Jurkat, Clone E6-1 (cell line): ENCODE measurements at regions not wholly inside any gene's neighbourhood (a gene's known extent, or its start where the extent isn't known, plus 50 kb on each side); places are given as distances from the start of the nearest gene placed in this dataset.
A peak's percentile ranks its signal among the peaks of the same experiment; 100 is the strongest.

Experiments used
- DNase-seq: peaks from one replicate; pipeline ENCODE4 v3.0.0-alpha.2; 2011; ENCODE audit warnings: low read depth, low spot score
- H3K4me3 ChIP-seq: 2 replicates; pipeline ENCODE4 v1.5.1; 2011; ENCODE audit warnings: mild to moderate bottlenecking, low read length, control low read depth, moderate library complexity

GRCh38 chr5:4642525-4642924, 497.6 kb upstream of the ADAMTS16 start:
- H3K4me3 ChIP-seq = no peak overlapping the region
- no peak for DNase-seq

GRCh38 chr5:4643190-4643589, 496.9 kb upstream of the ADAMTS16 start:
- DNase-seq = no peak
- no peak overlapping the region for H3K4me3 ChIP-seq

- H3K4me3 ChIP-seq = no peak overlapping the region
- DNase-seq = no peak
Observed at GRCh38 chr5:4643960-4644359, 496.2 kb upstream of the ADAMTS16 start.

- DNase-seq = no peak
Observed at GRCh38 chr5:4646715-4647375, 493.3 kb upstream of the ADAMTS16 start.

DNA sequence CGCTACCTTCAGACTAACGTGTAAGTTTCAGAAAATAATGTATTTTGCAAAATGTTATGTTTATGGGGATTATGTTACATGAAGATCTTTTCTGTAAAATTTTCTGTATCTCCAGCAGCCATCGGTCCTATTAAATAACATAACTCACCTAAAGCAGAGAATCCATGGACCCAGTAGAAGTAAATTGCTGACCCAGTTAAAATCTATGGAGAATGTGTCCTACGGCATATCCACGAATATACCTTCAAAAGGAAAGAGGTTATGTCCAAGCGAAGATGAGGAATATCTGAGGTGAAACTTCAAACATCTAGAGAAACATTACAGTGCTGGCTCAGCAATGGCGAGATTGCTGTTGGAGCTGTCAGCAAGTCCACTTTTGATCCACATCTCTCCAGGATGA, 492.2 kb upstream of the ADAMTS16 start:
- no peak for DNase-seq
- no peak overlapping the region for H3K4me3 ChIP-seq

More at GRCh38 chr5:4646715-4647375, 493.3 kb upstream of the ADAMTS16 start:
- H3K4me3 ChIP-seq = no peak overlapping the region

GRCh38 chr5:4651806-4652565, 488.1 kb upstream of the ADAMTS16 start:
- H3K4me3 ChIP-seq = no peak overlapping the region
- no peak for DNase-seq

DNA sequence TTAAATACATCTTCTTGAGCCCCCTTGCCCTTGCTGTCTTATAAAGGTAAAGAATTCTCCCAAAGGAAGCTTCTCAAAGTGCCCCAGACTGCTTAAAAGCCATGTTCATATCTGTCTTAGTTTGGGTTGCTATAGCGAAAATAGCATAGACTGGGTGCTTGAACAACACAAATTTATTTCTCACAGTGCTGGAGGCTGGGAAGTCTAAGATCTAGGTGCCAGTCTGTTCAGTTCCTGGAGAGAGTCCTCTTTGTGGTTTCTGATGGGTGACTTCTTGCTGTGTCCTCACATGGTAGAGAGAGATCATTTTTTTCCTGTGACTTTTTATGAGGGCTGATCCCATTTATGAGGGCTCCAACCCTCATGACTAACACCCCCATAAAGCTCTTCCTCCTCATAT, 486.7 kb upstream of the ADAMTS16 start:
- no peak overlapping the region for H3K4me3 ChIP-seq
- no peak for DNase-seq

DNA sequence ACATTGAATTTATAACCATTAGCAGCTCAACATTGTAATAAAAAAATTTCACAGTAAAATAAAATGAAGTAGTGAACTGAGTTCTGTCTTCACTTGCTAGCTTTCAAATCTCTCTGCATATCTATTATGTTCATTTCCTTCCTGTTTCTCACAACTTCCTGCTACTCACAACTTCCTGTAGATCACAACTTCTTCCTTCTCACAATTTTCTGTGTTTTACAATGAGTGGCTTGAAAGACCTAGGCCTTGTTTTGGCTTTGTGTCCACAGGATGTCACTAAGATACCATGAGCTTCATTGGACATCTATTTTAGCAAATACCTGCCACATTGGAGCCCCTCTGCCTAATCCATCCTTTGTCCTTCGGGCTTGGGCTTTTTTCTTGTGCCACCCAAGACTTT, 480.3 kb upstream of the ADAMTS16 start:
- H3K4me3 ChIP-seq = no peak overlapping the region
- DNase-seq = peak; percentile 5

- H3K4me3 ChIP-seq = no peak overlapping the region
- no peak for DNase-seq
Observed at GRCh38 chr5:4661326-4661725, 478.8 kb upstream of the ADAMTS16 start.

DNA sequence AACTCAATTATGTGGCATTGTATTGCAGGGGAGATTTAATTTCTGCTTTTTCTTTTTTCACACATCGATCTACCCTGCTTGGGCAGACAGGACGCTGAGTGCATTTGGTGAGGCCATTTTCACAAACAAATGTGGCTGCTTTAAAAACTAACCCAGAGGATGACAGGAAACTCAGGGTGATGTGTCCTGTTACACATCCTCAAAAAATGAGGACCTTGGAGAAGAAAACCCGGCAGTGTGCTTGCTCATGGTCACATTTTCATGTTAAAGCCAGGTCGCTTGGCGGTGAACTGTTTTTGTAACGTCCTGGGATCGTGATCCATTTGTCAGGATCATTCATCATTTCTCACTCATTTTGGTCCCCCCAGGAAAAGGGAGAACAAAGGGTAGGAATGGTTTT, 478.3 kb upstream of the ADAMTS16 start:
- H3K4me3 ChIP-seq = no peak overlapping the region
- DNase-seq = no peak

- DNase-seq = no peak
- no peak overlapping the region for H3K4me3 ChIP-seq
Observed at GRCh38 chr5:4662756-4663155, 477.4 kb upstream of the ADAMTS16 start.

DNA sequence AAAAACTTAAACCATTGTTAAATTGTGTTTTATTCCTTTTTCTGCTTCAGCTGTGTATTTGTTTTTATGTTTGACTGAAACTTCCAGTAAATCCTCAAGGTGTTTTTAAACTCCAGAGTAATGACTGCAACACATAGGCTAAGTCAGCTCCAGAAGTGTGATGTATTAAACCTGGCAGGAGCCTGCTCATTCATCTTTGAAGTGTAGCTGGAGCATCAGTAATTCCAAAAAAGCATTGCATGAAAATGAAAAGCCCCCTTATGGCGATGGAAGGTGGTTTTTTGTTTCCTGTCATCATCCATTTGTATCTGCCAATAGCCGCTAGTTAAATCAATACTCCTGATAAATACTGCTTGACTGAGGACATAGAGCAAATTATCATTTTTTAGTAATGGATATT, 474.2 kb upstream of the ADAMTS16 start:
- no peak overlapping the region for H3K4me3 ChIP-seq
- no peak for DNase-seq

- no peak for DNase-seq
- no peak overlapping the region for H3K4me3 ChIP-seq
Observed at GRCh38 chr5:4674166-4674565, 466.0 kb upstream of the ADAMTS16 start.

GRCh38 chr5:4676934-4677333, 463.2 kb upstream of the ADAMTS16 start:
- DNase-seq = no peak
- H3K4me3 ChIP-seq = no peak overlapping the region

- no peak for DNase-seq
- H3K4me3 ChIP-seq = no peak overlapping the region
Observed at GRCh38 chr5:4684946-4685345, 455.2 kb upstream of the ADAMTS16 start.

GRCh38 chr5:4698596-4698995, 441.5 kb upstream of the ADAMTS16 start:
- no peak overlapping the region for H3K4me3 ChIP-seq
- no peak for DNase-seq

DNA sequence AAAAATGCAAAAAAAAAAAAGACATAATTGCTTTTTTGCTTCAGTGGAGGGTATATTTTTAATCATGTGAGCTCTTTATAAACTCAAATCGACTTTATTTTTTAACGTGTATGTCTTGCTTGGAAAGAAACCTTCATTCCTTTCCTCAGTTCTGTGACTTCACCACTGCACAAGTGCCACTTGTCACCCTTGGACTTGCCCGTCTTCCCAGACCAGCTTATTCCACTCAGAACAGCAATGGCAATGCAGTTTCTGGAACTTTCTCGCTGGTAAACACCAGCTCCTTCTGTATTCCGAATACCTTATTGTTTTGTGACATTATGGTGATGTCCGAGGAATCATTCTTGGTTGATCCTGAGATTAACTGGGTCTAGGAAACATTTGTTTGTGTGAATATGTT, 440.5 kb upstream of the ADAMTS16 start:
- no peak overlapping the region for H3K4me3 ChIP-seq

GRCh38 chr5:4700069-4700468, 440.1 kb upstream of the ADAMTS16 start:
- peak; percentile 47 for DNase-seq

More for the DNA sequence above, 440.5 kb upstream of the ADAMTS16 start:
- DNase-seq = no peak

DNA sequence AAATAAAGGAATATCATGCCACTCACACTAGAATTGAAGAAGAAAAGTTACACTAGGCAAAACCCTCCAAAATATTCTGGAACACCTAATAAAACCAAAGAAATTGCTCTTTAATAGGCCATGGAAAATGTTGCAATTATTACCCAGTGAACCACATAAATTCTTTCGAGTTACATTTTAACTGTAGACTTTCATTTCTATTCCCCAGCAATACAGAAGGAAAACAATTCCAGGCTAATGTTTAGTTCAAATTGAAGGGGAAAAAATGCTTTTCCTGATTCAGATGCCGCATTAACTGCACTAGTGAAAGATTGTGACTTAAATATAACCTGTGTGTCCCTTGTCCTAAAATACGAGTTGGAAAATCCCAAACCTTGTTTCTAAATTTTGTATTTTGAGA, 439.3 kb upstream of the ADAMTS16 start:
- DNase-seq = no peak
- H3K4me3 ChIP-seq = no peak overlapping the region

More at GRCh38 chr5:4700069-4700468, 440.1 kb upstream of the ADAMTS16 start:
- H3K4me3 ChIP-seq = no peak overlapping the region

DNA sequence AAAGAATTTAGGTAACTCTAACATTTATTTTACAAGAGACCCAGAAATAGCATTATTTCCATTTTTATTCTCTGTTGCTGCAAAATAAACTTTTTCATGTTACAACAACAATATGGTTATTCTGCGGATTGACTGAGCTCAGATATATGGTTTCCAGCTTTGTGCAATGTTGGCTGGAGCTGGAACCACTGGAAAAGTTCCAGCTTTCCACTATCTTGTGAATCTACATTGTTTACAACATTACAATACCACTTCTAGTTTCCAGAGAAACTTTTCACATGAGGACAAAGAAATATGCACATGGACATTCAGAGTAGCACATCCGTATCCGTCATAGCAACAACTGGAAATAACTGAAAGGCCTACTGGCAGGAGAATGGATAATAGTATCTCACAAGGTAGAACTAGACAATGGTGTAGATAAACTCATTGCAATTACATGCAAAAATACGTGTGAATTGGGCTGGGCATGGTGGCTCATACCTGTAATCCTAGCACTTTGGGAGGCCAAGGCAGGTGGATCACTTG, 436.1 kb upstream of the ADAMTS16 start:
- DNase-seq = no peak
- no peak overlapping the region for H3K4me3 ChIP-seq

DNA sequence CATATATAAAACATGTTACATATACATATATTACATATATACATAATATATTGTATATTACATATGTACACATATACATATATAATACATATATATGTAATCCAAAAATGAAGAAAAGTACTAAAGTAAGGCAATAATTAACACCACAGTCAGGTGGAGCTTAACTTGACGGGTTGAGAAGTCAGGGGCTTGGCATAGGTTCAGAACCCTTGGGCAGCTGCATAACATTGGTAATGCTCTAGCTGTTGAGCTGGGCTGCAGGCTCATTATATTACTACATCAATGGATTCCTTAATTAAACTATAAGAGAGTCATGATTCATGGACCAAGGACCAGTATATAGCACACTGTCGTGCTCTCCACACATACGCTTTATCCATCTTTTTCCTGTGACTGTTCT, 435.2 kb upstream of the ADAMTS16 start:
- H3K4me3 ChIP-seq = no peak overlapping the region
- no peak for DNase-seq
